SKM-1 treated with dmso at 0.1 percent for 144 hours (cell line): ENCODE measurements at regions not wholly inside any gene's neighbourhood (a gene's known extent, or its start where the extent isn't known, plus 50 kb on each side); places are given as distances from the start of the nearest gene placed in this dataset.

Experiments
- DNase-seq: peaks from one replicate; lab custom pipeline; 2025; ENCODE audit not compliant: unreplicated experiment; lab: John Stamatoyannopoulos, UW

- no peak for DNase-seq
Observed at GRCh38 chr15:45743426-45744235, 108.8 kb downstream of the SQOR start.

DNA sequence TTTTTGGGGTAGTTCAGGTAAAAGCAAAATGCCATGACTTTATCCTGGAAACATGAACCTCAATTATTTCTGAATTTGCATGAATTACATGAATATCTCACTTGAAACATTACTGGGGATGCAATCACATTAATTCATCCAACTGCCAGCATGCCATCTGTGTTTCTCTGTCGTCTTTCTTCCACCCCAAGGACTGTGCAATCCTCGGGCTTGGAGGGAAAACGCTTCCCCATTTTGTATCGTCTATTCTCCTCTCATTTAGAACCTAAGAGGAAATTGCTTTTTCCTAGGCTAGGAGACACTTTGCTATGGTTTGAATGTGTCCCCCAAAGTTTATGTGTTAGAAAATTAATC is 109.4 kb downstream of the SQOR start:
- peak; percentile 15 for DNase-seq

- DNase-seq: no peak
Observed at GRCh38 chr15:45747426-45747825, 112.6 kb downstream of the SQOR start.

DNA sequence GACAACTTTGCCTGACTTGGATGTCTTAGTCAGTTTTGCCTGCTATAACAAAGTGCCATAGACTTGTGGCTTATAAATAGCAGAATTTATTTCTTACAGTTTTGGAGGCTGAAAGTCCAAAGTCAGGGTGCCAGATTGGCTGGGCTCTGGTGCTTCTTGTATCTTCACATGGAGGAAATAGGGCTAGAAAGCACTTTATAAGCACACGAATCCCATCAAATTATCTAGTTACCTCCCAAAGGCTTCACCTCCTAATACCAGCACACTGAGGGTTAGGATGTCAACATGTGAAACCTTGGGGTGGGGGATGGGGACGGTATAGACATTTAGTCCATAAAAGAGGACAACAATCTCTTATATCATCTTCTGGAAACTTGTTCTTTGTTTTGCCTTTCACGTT is 116.8 kb downstream of the SQOR start:
- no peak for DNase-seq

DNA sequence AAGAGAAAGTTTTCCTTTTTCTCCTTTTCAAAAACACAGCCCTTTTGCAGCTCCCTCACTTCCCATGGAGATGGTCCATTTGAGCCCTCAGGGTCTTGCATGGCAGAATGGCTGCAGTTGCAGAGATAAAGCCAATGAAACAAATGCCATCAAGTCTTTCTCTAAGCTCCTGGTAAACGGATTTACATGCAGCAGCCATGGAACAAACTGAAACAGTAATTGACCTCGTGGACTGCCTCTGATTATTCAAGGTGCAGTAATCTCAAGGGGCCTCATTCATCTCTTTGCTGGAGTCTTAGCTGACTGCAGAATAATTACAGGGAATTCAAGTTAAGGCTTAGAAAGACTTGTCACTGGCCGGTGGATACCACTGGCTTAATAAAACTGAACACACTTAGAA is 125.1 kb downstream of the SQOR start:
- DNase-seq: no peak

DNA sequence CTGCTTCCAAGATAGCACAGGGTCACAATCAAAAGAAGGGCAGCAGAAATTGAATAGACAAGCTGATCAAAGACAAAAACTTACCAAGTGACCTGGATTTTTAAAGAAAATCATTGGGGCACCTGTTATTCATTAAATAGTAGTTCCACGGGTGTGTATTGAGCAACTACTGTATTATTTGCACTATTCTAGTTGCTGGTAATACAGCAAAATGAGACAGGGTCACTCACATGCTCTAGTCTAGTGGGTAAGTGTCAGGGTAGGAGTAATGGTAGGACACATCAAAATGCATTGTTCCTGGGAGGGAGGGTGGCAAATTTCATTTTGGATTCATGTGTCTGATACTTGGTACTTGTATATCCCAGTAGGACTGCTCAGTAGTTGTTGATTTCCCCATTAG is 127.9 kb downstream of the SQOR start:
- no peak for DNase-seq

DNA sequence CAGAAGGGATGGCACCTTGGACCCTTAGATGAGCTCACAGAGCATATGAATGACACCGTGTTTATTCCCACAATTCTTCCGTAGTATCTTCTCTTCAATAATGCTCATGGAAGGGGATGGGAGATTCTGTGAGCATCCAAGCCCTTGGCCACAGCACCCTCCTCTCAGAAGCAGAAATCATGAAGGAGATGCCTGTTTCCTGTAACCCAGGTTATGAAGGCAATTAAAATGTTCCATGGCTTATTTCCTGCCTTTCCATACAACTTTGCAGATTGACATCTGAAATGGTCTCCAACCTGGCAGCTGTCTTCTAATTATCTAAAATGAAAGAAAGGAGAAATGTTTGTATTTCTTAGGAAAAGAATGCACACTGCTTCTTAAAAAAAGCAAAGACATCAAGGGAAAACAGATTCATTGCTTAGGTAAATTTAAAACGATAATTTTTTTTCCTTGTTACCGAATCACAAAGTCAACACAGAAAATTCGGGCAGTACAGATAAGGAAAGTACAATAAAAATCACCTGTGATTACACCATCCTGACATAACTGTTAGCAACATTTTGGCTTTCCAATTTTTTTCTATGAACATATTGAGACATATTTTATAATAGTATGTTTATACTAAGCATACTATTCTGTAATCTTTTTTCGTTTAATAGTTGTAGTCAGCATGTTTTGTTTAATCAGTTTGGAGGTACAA is 128.5 kb downstream of the SQOR start:
- no peak for DNase-seq

DNA sequence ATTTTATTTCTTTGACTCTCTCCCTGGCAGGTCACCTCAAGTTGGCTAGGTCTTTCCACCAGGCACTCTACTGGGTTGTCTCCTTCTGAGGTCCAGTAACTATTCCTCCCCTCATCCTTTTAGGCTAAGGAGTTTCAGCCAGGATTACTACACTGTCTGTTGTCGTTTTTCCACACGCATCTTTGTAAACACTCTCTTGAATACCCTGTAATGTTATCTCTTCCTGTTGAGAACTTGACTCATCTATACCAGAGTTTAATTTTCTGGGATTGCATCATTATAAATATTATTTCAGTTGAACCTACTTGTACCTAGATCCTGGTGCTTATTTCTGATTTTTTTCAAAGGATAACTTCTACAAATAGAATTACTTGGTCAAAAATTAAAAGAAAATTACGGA is 138.3 kb downstream of the SQOR start:
- no peak for DNase-seq

DNA sequence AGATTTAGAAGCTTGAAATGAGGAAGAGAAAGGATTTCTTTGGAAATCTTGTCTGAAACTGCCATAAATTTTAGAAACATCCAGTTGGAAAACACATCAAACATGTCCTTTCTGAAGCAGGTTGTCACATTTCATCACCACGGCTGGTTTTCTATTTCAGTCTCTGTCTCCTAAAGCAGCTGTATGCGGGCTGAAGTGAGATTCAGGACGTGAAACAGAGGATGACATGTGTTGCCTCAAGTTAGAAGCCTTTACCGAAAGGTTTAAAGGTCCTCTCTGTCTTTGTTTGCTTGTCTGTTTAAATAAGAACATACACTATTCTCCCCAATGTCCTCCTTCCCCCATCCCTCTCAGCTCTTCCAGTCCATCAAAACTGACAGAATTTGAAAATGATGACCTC is 141.9 kb downstream of the SQOR start:
- no peak for DNase-seq

DNA sequence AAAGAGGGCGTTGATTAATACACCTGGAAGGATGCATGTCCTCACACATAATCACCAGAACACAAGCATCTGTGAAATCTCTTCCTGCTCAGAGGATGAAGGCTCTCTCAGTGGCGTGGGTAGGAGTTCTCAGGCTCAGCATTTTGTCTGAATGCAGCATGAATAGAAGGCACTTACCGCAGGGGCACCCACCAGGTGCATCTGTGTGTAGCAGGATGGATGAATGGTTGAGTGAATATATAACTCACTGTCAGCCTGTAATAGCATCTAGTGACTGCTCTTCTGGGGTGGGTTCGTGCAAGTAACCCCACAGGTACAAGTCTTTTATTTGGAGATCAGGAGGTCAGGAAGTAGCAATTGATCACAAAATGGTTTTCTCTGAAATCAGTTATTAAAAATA is 143.0 kb downstream of the SQOR start:
- DNase-seq: no peak

DNA sequence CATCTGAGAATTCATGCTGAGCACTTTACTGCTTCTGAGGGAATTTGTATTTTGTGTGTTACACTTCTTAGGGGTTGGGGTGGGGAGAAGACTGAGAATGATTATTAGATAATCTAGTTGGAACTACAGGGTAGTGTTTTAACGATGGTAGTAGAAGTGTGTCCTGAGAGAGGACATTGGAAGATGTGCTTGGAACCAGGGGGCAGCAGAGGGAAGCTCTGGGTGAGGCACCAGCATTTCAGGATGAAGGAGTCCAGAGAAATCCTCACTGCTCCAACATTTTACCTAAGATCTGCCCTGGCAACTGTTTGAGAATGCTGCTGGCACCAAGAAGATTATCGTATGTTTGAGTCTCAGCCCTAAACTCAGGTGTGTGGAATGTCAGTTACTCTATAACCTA is 145.5 kb downstream of the SQOR start:
- no peak for DNase-seq

DNA sequence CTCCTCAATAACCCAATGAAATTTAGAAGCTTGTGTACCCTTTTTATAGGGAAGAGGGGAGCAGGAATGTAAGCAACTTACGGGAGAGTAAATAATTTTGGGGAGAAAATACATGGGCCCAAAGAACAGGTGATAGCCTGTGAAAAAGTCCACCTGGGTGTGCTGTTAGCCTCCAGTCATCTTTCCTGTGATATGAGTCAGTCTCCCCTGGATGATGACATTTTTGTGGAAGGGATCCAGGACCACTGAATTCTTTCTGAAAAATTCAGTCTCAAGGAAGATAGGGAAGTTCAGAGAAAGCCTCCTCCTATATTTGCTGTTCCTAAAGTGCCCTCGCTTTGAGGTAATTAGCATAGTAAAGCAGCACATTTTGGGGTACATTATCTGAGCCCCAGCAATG is 149.8 kb downstream of the SQOR start:
- DNase-seq: no peak

DNA sequence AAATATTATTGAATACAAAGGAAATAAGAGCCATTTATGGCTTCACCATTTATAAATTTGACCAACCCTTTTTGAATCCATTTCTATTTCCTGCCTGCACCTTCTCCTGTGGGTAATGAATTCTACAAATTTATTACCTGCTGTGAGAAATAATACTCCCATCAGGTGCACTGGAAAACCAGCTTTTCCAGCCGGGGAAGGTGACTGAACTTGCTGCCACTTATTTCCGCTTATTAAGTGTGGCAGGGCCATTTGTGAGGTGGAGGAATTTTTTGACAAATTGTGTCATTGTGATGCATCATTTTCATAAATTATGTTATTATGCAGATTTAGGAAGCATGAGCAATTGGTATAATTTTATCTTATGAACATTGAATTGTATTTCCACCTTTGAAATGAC is 151.1 kb downstream of the SQOR start:
- DNase-seq: no peak

DNA sequence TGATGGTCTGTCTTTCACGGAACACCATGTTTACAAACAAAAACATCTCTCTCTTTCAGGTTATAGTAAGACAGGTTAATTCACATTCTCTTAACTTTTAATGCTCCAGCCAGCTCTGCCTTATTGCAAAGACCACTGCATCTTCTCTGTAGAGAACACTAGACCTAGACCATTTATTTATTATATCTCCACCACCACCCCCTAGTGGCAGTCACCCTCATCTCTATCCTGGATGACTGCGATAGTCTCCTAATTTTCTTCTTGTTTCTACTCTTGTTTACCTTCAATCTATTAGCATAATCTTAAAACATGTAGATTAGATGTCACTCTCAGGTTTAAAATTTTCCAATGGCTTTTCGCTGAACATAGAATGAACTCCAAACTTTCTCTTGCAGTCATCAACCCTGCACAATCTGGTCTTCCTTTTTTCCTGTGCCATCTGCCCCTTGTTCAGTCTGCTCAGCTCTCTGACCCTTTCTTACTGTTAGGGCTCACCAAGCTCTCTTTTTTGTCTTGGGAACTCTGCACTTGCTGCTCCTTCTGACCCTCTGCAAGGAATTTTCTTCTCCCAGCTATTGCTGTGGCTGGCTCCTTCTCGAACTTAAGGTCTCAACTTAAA is 155.6 kb downstream of the SQOR start:
- DNase-seq: peak; percentile 30

DNA sequence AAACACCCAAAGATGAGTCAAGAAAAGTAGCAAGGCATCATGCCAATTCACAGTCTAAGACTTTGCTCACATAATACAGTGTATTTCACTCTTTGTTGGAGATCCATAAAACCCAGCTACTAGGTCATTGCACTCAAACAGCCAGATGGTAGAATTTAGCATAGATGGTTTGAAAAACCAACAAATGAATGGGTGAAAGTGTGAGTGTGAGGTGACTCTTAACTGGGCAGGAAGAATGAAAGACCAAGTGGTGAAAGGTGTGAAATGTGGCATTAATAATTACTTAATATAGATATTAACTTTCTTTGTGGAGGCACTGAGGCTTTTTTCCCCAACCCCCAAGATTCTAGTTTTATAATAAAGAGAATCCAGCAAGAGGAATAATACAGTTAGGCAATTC is 159.5 kb downstream of the SQOR start:
- DNase-seq: no peak

- no peak for DNase-seq
Observed at GRCh38 chr15:45794712-45795439, 160.0 kb downstream of the SQOR start.

- DNase-seq: peak; percentile 50
Observed at GRCh38 chr15:45795440-45796069, 160.7 kb downstream of the SQOR start.

- DNase-seq: no peak
Observed at GRCh38 chr15:45796433-45796832, 161.6 kb downstream of the SQOR start.

- peak; percentile 4 for DNase-seq
Observed at GRCh38 chr15:45799508-45799907, 164.7 kb downstream of the SQOR start.

DNA sequence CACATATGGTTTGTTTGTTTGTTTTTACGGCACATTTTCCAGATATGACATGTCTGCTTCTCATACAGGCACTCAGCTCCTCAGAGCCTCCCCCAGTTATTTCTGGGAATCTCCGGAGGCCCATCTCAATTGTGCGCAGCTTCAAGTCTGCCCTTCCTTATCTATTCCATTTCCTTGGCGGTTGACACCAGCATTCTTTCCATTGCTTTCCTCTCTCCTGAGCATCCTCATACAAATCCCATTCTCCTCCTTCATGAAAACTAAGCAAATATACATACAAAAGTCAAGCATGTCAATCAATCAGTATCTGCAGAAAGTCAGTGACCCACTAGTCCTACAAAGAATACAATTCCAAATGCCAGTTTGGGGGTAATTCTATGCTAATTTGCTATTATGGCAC is 166.7 kb downstream of the SQOR start:
- no peak for DNase-seq

- DNase-seq: no peak
Observed at GRCh38 chr15:45802140-45802539, 167.3 kb downstream of the SQOR start.
